Suprapubic skin (tissue), 4 donors: ENCODE measurements at regions not wholly inside any gene's neighbourhood (a gene's known extent, or its start where the extent isn't known, plus 50 kb on each side); places are given as distances from the start of the nearest gene placed in this dataset.

Source experiments
- EP300 ChIP-seq: sonication (generic); formaldehyde crosslinking; IDR thresholded peaks from one replicate; pipeline ENCODE4 v1.6.1; 2017; ENCODE audit warnings: antibody characterized with exemption
- POLR2A ChIP-seq, 2 donors: fragments of 450-650 bp; IDR thresholded peaks; one replicate each; pipeline ENCODE4 v1.6.1; 2017; ENCODE audit warnings: antibody characterized with exemption in 2 of 2, mild to moderate bottlenecking in 2 of 2, moderate library complexity in 2 of 2
- POLR2AphosphoS5 ChIP-seq, 3 donors: sonication (generic); formaldehyde crosslinking; IDR thresholded peaks; one replicate each; pipeline ENCODE4 v1.6.1; 2017; ENCODE audit warnings: antibody characterized with exemption in 3 of 3
- TF ChIP-seq, protein P1 (sequence below), 2 donors: fragments of 200-600 bp in 1 of 2; fragments of 450-650 bp in 1 of 2; sonication (generic) in 1 of 2; IDR thresholded peaks; one replicate each; pipeline ENCODE4 v1.5.1; 2016 to 2019; ENCODE audit warnings: antibody characterized with exemption in 2 of 2, mild to moderate bottlenecking in 1 of 2, moderate library complexity in 1 of 2

DNA sequence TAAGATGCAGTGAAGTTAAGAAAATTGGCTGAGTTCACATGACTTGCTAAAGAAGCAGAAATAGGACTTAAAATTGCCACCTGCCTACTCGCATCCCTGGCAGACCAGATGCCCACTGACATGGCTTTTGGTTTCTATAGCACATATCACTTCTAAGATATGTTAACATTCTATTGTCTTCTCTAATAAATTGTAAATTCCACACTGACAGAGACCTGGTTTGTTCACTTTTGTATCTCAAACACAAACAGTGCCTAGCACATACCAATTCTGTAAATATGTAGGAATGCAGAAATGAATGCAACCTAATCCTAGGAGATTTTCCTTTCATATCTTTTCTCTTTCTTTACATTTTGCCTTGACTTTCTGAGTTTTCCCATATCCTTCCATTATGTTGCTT is 1047.6 kb downstream of the AACS start:
- TF ChIP-seq, protein P1, sequence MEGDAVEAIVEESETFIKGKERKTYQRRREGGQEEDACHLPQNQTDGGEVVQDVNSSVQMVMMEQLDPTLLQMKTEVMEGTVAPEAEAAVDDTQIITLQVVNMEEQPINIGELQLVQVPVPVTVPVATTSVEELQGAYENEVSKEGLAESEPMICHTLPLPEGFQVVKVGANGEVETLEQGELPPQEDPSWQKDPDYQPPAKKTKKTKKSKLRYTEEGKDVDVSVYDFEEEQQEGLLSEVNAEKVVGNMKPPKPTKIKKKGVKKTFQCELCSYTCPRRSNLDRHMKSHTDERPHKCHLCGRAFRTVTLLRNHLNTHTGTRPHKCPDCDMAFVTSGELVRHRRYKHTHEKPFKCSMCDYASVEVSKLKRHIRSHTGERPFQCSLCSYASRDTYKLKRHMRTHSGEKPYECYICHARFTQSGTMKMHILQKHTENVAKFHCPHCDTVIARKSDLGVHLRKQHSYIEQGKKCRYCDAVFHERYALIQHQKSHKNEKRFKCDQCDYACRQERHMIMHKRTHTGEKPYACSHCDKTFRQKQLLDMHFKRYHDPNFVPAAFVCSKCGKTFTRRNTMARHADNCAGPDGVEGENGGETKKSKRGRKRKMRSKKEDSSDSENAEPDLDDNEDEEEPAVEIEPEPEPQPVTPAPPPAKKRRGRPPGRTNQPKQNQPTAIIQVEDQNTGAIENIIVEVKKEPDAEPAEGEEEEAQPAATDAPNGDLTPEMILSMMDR (IDR thresholded peaks at IDR 0.05), result no peak
- no peak for TF ChIP-seq POLR2A (IDR thresholded peaks at IDR 0.05)
- TF ChIP-seq POLR2AphosphoS5 (IDR thresholded peaks at IDR 0.05), result no peak
- no peak for TF ChIP-seq EP300
